Fibroblast of villous mesenchyme (primary cell): ENCODE measurements at regions not wholly inside any gene's neighbourhood (a gene's known extent, or its start where the extent isn't known, plus 50 kb on each side); places are given as distances from the start of the nearest gene placed in this dataset.

ENCODE experiments used
- DNase-seq: peaks from one replicate; pipeline ENCODE4 v3.0.0-alpha.2; 2010; ENCODE audit warnings: low read depth
- H3K4me3 ChIP-seq: 2 replicates; pipeline ENCODE4 v1.5.1; 2011; ENCODE audit warnings: low read depth, mild to moderate bottlenecking, low read length
- CTCF ChIP-seq: IDR thresholded peaks from 2 replicates; pipeline ENCODE4 v1.5.1; 2012; ENCODE audit warnings: low read depth, mild to moderate bottlenecking, low read length; ENCODE audit not compliant: insufficient read depth

- no peak for TF ChIP-seq CTCF
- peak; percentile 20 for DNase-seq
- no peak overlapping the region for H3K4me3 ChIP-seq
These were observed 55.4 kb upstream of the KLF13 start for GRCh38 chr15:31271224-31271635.

GRCh38 chr15:31271711-31272557 lies 54.7 kb upstream of the KLF13 start:
- DNase-seq: no peak
- no peak for TF ChIP-seq CTCF
- H3K4me3 ChIP-seq: no peak overlapping the region

- no peak overlapping the region for H3K4me3 ChIP-seq
- DNase-seq: no peak
- no peak for TF ChIP-seq CTCF
These were observed 53.9 kb upstream of the KLF13 start for GRCh38 chr15:31272558-31273257.

- no peak overlapping the region for H3K4me3 ChIP-seq
- DNase-seq: no peak
These were observed 53.2 kb upstream of the KLF13 start for GRCh38 chr15:31273258-31273941.

GRCh38 chr15:31274496-31275330 lies 51.9 kb upstream of the KLF13 start:
- TF ChIP-seq CTCF: no peak
- no peak overlapping the region for H3K4me3 ChIP-seq
- peak; percentile 48 for DNase-seq

More at GRCh38 chr15:31273258-31273941, 53.2 kb upstream of the KLF13 start:
- TF ChIP-seq CTCF: no peak
